Mesenchymal stem cell (in vitro differentiated cells and primary cell): ENCODE measurements at regions not wholly inside any gene's neighbourhood (a gene's known extent, or its start where the extent isn't known, plus 50 kb on each side); places are given as distances from the start of the nearest gene placed in this dataset.

ENCODE experiments used
- DNase-seq: peaks from one replicate; pipeline ENCODE4 v3.0.0-alpha.2; 2013
- H2AFZ ChIP-seq: one replicate; pipeline ENCODE4 v1.6.1; 2013; ENCODE audit warnings: low read depth, mild to moderate bottlenecking, control low read depth, inconsistent platforms, low read length, moderate library complexity
- H2AK5ac ChIP-seq: 2 replicates; pipeline ENCODE4 v1.6.1; 2013; ENCODE audit warnings: low read length, moderate library complexity, mild to moderate bottlenecking, inconsistent platforms; ENCODE audit not compliant: severe bottlenecking
- H2BK120ac ChIP-seq: one replicate; pipeline ENCODE4 v1.6.1; 2013; ENCODE audit warnings: low read depth, mild to moderate bottlenecking, inconsistent platforms, low read length, moderate library complexity
- H2BK12ac ChIP-seq, 2 experiments: one replicate each; pipeline ENCODE4 v1.6.1; 2013; ENCODE audit warnings: inconsistent platforms in 2 of 2, low read length in 2 of 2, mild to moderate bottlenecking in 2 of 2, moderate library complexity in 2 of 2, control low read depth in 1 of 2
- H2BK15ac ChIP-seq: one replicate; pipeline ENCODE4 v1.6.1; 2013; ENCODE audit warnings: mild to moderate bottlenecking, low read depth, inconsistent platforms; ENCODE audit not compliant: poor library complexity, severe bottlenecking
- H2BK5ac ChIP-seq: 2 replicates; pipeline ENCODE4 v1.6.1; 2013; ENCODE audit warnings: low read depth, mild to moderate bottlenecking, low read length, control low read depth, inconsistent platforms; ENCODE audit not compliant: poor library complexity, severe bottlenecking
- H3K14ac ChIP-seq, 2 experiments: one replicate each; pipeline ENCODE4 v1.6.1; 2013; ENCODE audit warnings: inconsistent platforms in 2 of 2, low read length in 2 of 2, control low read depth in 1 of 2, mild to moderate bottlenecking in 1 of 2, moderate library complexity in 1 of 2
- H3K18ac ChIP-seq, 2 experiments: one replicate each; pipeline ENCODE4 v1.6.1; 2013; ENCODE audit warnings: inconsistent platforms in 2 of 2, low read length in 2 of 2, control low read depth in 1 of 2, low read depth in 1 of 2, mild to moderate bottlenecking in 1 of 2
- H3K23ac ChIP-seq, 2 experiments: one replicate each; pipeline ENCODE4 v1.6.1; 2013; ENCODE audit warnings: inconsistent platforms in 2 of 2, low read length in 2 of 2, mild to moderate bottlenecking in 2 of 2, moderate library complexity in 2 of 2, control low read depth in 1 of 2
- H3K27ac ChIP-seq: 2 replicates; pipeline ENCODE4 v1.5.1; 2013; ENCODE audit warnings: mild to moderate bottlenecking, moderate library complexity, low read length, control low read depth, inconsistent platforms; ENCODE audit not compliant: poor library complexity, severe bottlenecking
- H3K27me3 ChIP-seq, 2 experiments: 2 replicates each; pipeline versions ENCODE4 v1.6.1 to v1.7.0; 2013; ENCODE audit warnings: low read length in 2 of 2, mild to moderate bottlenecking in 2 of 2, moderate library complexity in 2 of 2, control low read depth in 1 of 2, inconsistent platforms in 1 of 2; ENCODE audit not compliant: control insufficient read depth in 1 of 2, insufficient read depth in 1 of 2
- H3K36me3 ChIP-seq, 2 experiments: 2 replicates each; pipeline versions ENCODE4 v1.6.1 to v1.7.0; 2013; ENCODE audit warnings: low read length in 2 of 2, control low read depth in 1 of 2, inconsistent platforms in 1 of 2, low read depth in 1 of 2, mild to moderate bottlenecking in 1 of 2; ENCODE audit not compliant: insufficient read depth in 2 of 2, control insufficient read depth in 1 of 2
- H3K4ac ChIP-seq, 2 experiments: one replicate each; pipeline ENCODE4 v1.6.1; 2013; ENCODE audit warnings: inconsistent platforms in 2 of 2, low read length in 2 of 2, mild to moderate bottlenecking in 2 of 2, moderate library complexity in 2 of 2, control low read depth in 1 of 2, low read depth in 1 of 2
- H3K4me1 ChIP-seq: 2 replicates; pipeline ENCODE4 v1.6.1; 2013; ENCODE audit warnings: low read depth, low read length, control low read depth; ENCODE audit not compliant: control insufficient read depth, insufficient read depth
- H3K4me2 ChIP-seq: 2 replicates; pipeline ENCODE4 v1.6.1; 2013; ENCODE audit warnings: low read length, mild to moderate bottlenecking, inconsistent platforms; ENCODE audit not compliant: poor library complexity, severe bottlenecking
- H3K4me3 ChIP-seq, 2 experiments: 2 replicates each; pipeline versions ENCODE4 v1.5.1 to v1.7.0; 2013; ENCODE audit warnings: low read length in 2 of 2, mild to moderate bottlenecking in 2 of 2, control low read depth in 1 of 2, low read depth in 1 of 2; ENCODE audit not compliant: insufficient read depth in 1 of 2
- H3K79me1 ChIP-seq: replicated peaks from 2 replicates; pipeline ENCODE4 v1.6.1; 2013; ENCODE audit warnings: mild to moderate bottlenecking, control low read depth, low read length, inconsistent platforms; ENCODE audit not compliant: poor library complexity, severe bottlenecking
- H3K9ac ChIP-seq: 2 replicates; pipeline ENCODE4 v1.7.0; 2013; ENCODE audit warnings: mild to moderate bottlenecking, low read length, moderate library complexity
- H3K9me3 ChIP-seq: 2 replicates; pipeline ENCODE4 v1.7.0; 2013; ENCODE audit warnings: mild to moderate bottlenecking, low read length; ENCODE audit not compliant: control insufficient read depth
- H4K8ac ChIP-seq: one replicate; pipeline ENCODE4 v1.6.1; 2013; ENCODE audit warnings: inconsistent platforms, mild to moderate bottlenecking, low read length, moderate library complexity
- H4K91ac ChIP-seq: one replicate; pipeline ENCODE4 v1.6.1; 2013; ENCODE audit warnings: mild to moderate bottlenecking, low read length, inconsistent platforms
- WGBS: methylation state at CpG from one replicate; pipeline ENCODE4 v1.1.7; 2013; ENCODE audit warnings: mixed read lengths; 5-methylcytosine and 5-hydroxymethylcytosine counted together

GRCh38 chr1:18015719-18016118, 91.9 kb upstream of the IGSF21 start:
- Histone ChIP-seq H3K4me3 (no peak overlapping the region), H3K27me3 (peaks cover 0 to 66% of the 10 kb centered on the region in 2 experiments), H3K9ac (no peak overlapping the region), H2AFZ (no peak overlapping the region), H4K91ac (no peak overlapping the region), H3K27ac (no peak overlapping the region), H3K14ac (no peak overlapping the region), H3K79me1 (no peaks in the 10 kb centered on the region), H2BK120ac (no peak overlapping the region), H2AK5ac (no peak overlapping the region), H3K4ac (no peak overlapping the region), H3K36me3 (no peaks in the 10 kb centered on the region), H3K4me1 (no peaks in the 10 kb centered on the region), H4K8ac (no peak overlapping the region), H2BK5ac (no peak overlapping the region), H3K23ac (no peak overlapping the region), H3K9me3 (no peaks in the 10 kb centered on the region), H3K4me2 (no peak overlapping the region), H2BK12ac (no peak overlapping the region), H3K18ac (no peak overlapping the region), H2BK15ac (no peak overlapping the region)
- DNase-seq: no peak
- 83% methylated on average over 8 of the region's 8 CpGs for WGBS

GRCh38 chr1:18018366-18018765, 89.2 kb upstream of the IGSF21 start:
- Histone ChIP-seq H3K18ac (no peak overlapping the region), H3K4ac (no peak overlapping the region), H3K4me1 (no peaks in the 10 kb centered on the region), H2AK5ac (no peak overlapping the region), H2BK120ac (no peak overlapping the region), H3K23ac (no peak overlapping the region), H3K14ac (no peak overlapping the region), H3K79me1 (no peaks in the 10 kb centered on the region), H3K36me3 (no peaks in the 10 kb centered on the region), H2AFZ (no peak overlapping the region), H4K91ac (no peak overlapping the region), H4K8ac (no peak overlapping the region), H2BK12ac (no peak overlapping the region), H2BK5ac (no peak overlapping the region), H3K9ac (no peak overlapping the region), H2BK15ac (no peak overlapping the region), H3K27me3 (peaks cover 0 to 86% of the 10 kb centered on the region in 2 experiments), H3K4me3 (no peak overlapping the region), H3K27ac (no peak overlapping the region), H3K4me2 (no peak overlapping the region), H3K9me3 (no peaks in the 10 kb centered on the region)
- WGBS: 56% methylated on average over 5 of the region's 5 CpGs
- DNase-seq: no peak

- no peaks in the 10 kb centered on the region for H3K36me3 ChIP-seq
- H3K23ac ChIP-seq: no peak overlapping the region
- DNase-seq: no peak
- 34% methylated on average over 4 of the region's 7 CpGs for WGBS
- H4K91ac ChIP-seq: no peak overlapping the region
- H2BK5ac ChIP-seq: no peak overlapping the region
- H2AFZ ChIP-seq: no peak overlapping the region
- H2BK120ac ChIP-seq: no peak overlapping the region
- H3K9ac ChIP-seq: no peak overlapping the region
- H3K14ac ChIP-seq: no peak overlapping the region
- no peaks in the 10 kb centered on the region for H3K79me1 ChIP-seq
- H3K18ac ChIP-seq: no peak overlapping the region
- no peaks in the 10 kb centered on the region for H3K4me1 ChIP-seq
- H3K4me2 ChIP-seq: no peak overlapping the region
- H4K8ac ChIP-seq: no peak overlapping the region
- H3K4ac ChIP-seq: no peak overlapping the region
- no peak overlapping the region for H3K27ac ChIP-seq
- H2AK5ac ChIP-seq: no peak overlapping the region
- no peak overlapping the region for H2BK12ac ChIP-seq
- no peaks in the 10 kb centered on the region for H3K9me3 ChIP-seq
- H2BK15ac ChIP-seq: no peak overlapping the region
- H3K27me3 ChIP-seq: peaks cover 0 to 84% of the 10 kb centered on the region in 2 experiments
- no peak overlapping the region for H3K4me3 ChIP-seq
Observed at GRCh38 chr1:18020021-18020817, 87.4 kb upstream of the IGSF21 start.

- no peak for DNase-seq
- H2AK5ac ChIP-seq: no peak overlapping the region
- H2BK120ac ChIP-seq: no peak overlapping the region
- H3K9ac ChIP-seq: no peak overlapping the region
- no peak overlapping the region for H4K91ac ChIP-seq
- H3K4me3 ChIP-seq: no peak overlapping the region
- no peaks in the 10 kb centered on the region for H3K36me3 ChIP-seq
- no peaks in the 10 kb centered on the region for H3K79me1 ChIP-seq
- peaks cover 0 to 87% of the 10 kb centered on the region in 2 experiments for H3K27me3 ChIP-seq
- H2BK5ac ChIP-seq: no peak overlapping the region
- no peak overlapping the region for H2AFZ ChIP-seq
- H4K8ac ChIP-seq: no peak overlapping the region
- no peak overlapping the region for H3K23ac ChIP-seq
- no peak overlapping the region for H3K18ac ChIP-seq
- H3K9me3 ChIP-seq: no peaks in the 10 kb centered on the region
- H2BK12ac ChIP-seq: no peak overlapping the region
- no peak overlapping the region for H2BK15ac ChIP-seq
- H3K4ac ChIP-seq: no peak overlapping the region
- no peaks in the 10 kb centered on the region for H3K4me1 ChIP-seq
- H3K27ac ChIP-seq: no peak overlapping the region
- no peak overlapping the region for H3K4me2 ChIP-seq
- WGBS: 49% methylated on average over 6 of the region's 6 CpGs
- no peak overlapping the region for H3K14ac ChIP-seq
Observed at GRCh38 chr1:18021242-18021641, 86.4 kb upstream of the IGSF21 start.
